ENCODE measurements at regions not wholly inside any gene's neighbourhood (a gene's known extent, or its start where the extent isn't known, plus 50 kb on each side); places are given as distances from the start of the nearest gene placed in this dataset.
"Not testable (repeated sequence)": the region's sequence is repeated elsewhere in the genome, so short reads cannot be mapped to it uniquely, and the experiment has no call there.

GRCh38 chr5:83800201-83800600 is 79.5 kb upstream of the HAPLN1 start:
- no peak for DNase-seq

GRCh38 chr5:83799020-83799419 is 78.4 kb upstream of the HAPLN1 start:
- DNase-seq = not testable (repeated sequence)

- DNase-seq = no peak
Observed at GRCh38 chr5:83789371-83789770, 68.7 kb upstream of the HAPLN1 start.

GRCh38 chr5:83787631-83788030 is 67.0 kb upstream of the HAPLN1 start:
- no peak for DNase-seq

- DNase-seq = no peak
Observed at GRCh38 chr5:83785176-83785668, 64.6 kb upstream of the HAPLN1 start.

GRCh38 chr5:83780699-83781350 is 60.2 kb upstream of the HAPLN1 start:
- no peak for DNase-seq

- no peak for DNase-seq
Observed at GRCh38 chr5:83777856-83778255, 57.2 kb upstream of the HAPLN1 start.

GRCh38 chr5:83776437-83777031 is 55.9 kb upstream of the HAPLN1 start:
- no peak for DNase-seq

Measured in NCI-H146 (cell line).